Smooth muscle cell (in vitro differentiated cells): ENCODE measurements at regions not wholly inside any gene's neighbourhood (a gene's known extent, or its start where the extent isn't known, plus 50 kb on each side); places are given as distances from the start of the nearest gene placed in this dataset.

Experiments
- DNase-seq: peaks from one replicate; lab custom pipeline; 2025; ENCODE audit not compliant: unreplicated experiment; lab: John Stamatoyannopoulos, UW
- H2AFZ ChIP-seq: fragments of 200-600 bp; sonication (generic); 2 replicates; pipeline ENCODE4 v1.6.0; 2016; ENCODE audit warnings: antibody characterized with exemption, low read depth, mild to moderate bottlenecking
- H3F3A ChIP-seq: fragments of 200-600 bp; sonication (generic); 2 replicates; pipeline ENCODE4 v1.6.0; 2017; ENCODE audit warnings: antibody characterized with exemption, low read depth
- H3K27ac ChIP-seq: fragments of 200-600 bp; sonication (generic); 2 replicates; pipeline ENCODE4 v1.5.1; 2016; ENCODE audit warnings: low read depth, mild to moderate bottlenecking
- H3K27me3 ChIP-seq: fragments of 200-600 bp; sonication (generic); 2 replicates; pipeline ENCODE4 v1.6.1; 2016; ENCODE audit warnings: low read depth, mild to moderate bottlenecking
- H3K36me3 ChIP-seq: fragments of 200-600 bp; sonication (generic); 2 replicates; pipeline ENCODE4 v1.5.1; 2016; ENCODE audit warnings: low read depth
- H3K4me1 ChIP-seq: fragments of 200-600 bp; sonication (generic); 2 replicates; pipeline ENCODE4 v1.5.1; 2016; ENCODE audit warnings: low read depth
- H3K4me2 ChIP-seq: fragments of 200-600 bp; sonication (generic); 2 replicates; pipeline ENCODE4 v1.6.0; 2016; ENCODE audit warnings: mild to moderate bottlenecking
- H3K4me3 ChIP-seq: fragments of 200-600 bp; sonication (generic); 2 replicates; pipeline ENCODE4 v1.5.1; 2016; ENCODE audit warnings: mild to moderate bottlenecking
- H3K79me2 ChIP-seq: fragments of 200-600 bp; sonication (generic); 2 replicates; pipeline ENCODE4 v1.6.0; 2016; ENCODE audit warnings: low read depth, mild to moderate bottlenecking
- H3K9ac ChIP-seq: fragments of 200-600 bp; sonication (generic); 2 replicates; pipeline ENCODE4 v1.6.0; 2016; ENCODE audit warnings: low read depth
- H3K9me3 ChIP-seq: fragments of 200-600 bp; sonication (generic); replicated peaks from 2 replicates; pipeline ENCODE4 v1.5.1; 2016; ENCODE audit warnings: low read depth
- H4K20me1 ChIP-seq: fragments of 200-600 bp; sonication (generic); 2 replicates; pipeline ENCODE4 v1.6.0; 2016; ENCODE audit warnings: low read depth
- CTCF ChIP-seq: fragments of 200-600 bp; sonication (generic); IDR thresholded peaks from 2 replicates; pipeline ENCODE4 v1.5.1; 2017; ENCODE audit warnings: borderline replicate concordance, mild to moderate bottlenecking, antibody characterized with exemption; ENCODE audit not compliant: insufficient read depth, poor library complexity, severe bottlenecking
- WGBS: methylation state at CpG from one replicate; pipeline ENCODE4 v1.1.7; 2016; ENCODE audit warnings: low lambda C conversion rate; 5-methylcytosine and 5-hydroxymethylcytosine counted together

- TF ChIP-seq CTCF, result no peak
- Histone ChIP-seq H3K4me3 (no peak overlapping the region), H4K20me1 (no peaks in the 10 kb centered on the region), H3K4me2 (no peak overlapping the region), H3K27me3 (no peaks in the 10 kb centered on the region), H3F3A (no peaks in the 10 kb centered on the region), H3K36me3 (no peaks in the 10 kb centered on the region), H3K9ac (no peak overlapping the region), H3K9me3 (no peaks in the 10 kb centered on the region), H2AFZ (no peak overlapping the region), H3K27ac (no peak overlapping the region), H3K4me1 (no peaks in the 10 kb centered on the region), H3K79me2 (no peaks in the 10 kb centered on the region)
- no peak for DNase-seq
- 96% methylated on average over 3 of the region's 3 CpGs for WGBS
Observed at GRCh38 chr1:30047576-30047975, 675.8 kb downstream of the MATN1 start.

- DNase-seq, result no peak
- Histone ChIP-seq H4K20me1 (no peaks in the 10 kb centered on the region), H3K9me3 (no peaks in the 10 kb centered on the region), H3K4me2 (no peak overlapping the region), H3K9ac (no peak overlapping the region), H3K4me1 (no peaks in the 10 kb centered on the region), H3K27ac (no peak overlapping the region), H3K27me3 (no peaks in the 10 kb centered on the region), H3F3A (no peaks in the 10 kb centered on the region), H3K79me2 (no peaks in the 10 kb centered on the region), H2AFZ (no peak overlapping the region), H3K36me3 (no peaks in the 10 kb centered on the region), H3K4me3 (no peak overlapping the region)
- no peak for TF ChIP-seq CTCF
- WGBS, result 84% methylated on average over 10 of the region's 10 CpGs
Observed at GRCh38 chr1:30046751-30047150, 676.6 kb downstream of the MATN1 start.

GRCh38 chr1:30045304-30046090 lies 677.9 kb downstream of the MATN1 start:
- Histone ChIP-seq H3K27me3 (no peaks in the 10 kb centered on the region), H3K36me3 (no peaks in the 10 kb centered on the region), H3K9ac (no peak overlapping the region), H3K79me2 (no peaks in the 10 kb centered on the region), H3K4me1 (no peaks in the 10 kb centered on the region), H3K27ac (no peak overlapping the region), H2AFZ (no peak overlapping the region), H3F3A (no peaks in the 10 kb centered on the region), H3K4me2 (no peak overlapping the region), H4K20me1 (no peaks in the 10 kb centered on the region), H3K9me3 (no peaks in the 10 kb centered on the region), H3K4me3 (no peak overlapping the region)
- no peak for TF ChIP-seq CTCF
- WGBS, result 91% methylated on average over 4 of the region's 4 CpGs
- DNase-seq, result no peak

GRCh38 chr1:30044656-30045144 lies 678.7 kb downstream of the MATN1 start:
- TF ChIP-seq CTCF, result no peak
- Histone ChIP-seq H3K36me3 (no peaks in the 10 kb centered on the region), H3F3A (no peaks in the 10 kb centered on the region), H2AFZ (no peak overlapping the region), H3K4me2 (no peak overlapping the region), H3K4me1 (no peaks in the 10 kb centered on the region), H3K9me3 (no peaks in the 10 kb centered on the region), H4K20me1 (no peaks in the 10 kb centered on the region), H3K9ac (no peak overlapping the region), H3K79me2 (no peaks in the 10 kb centered on the region), H3K27me3 (no peaks in the 10 kb centered on the region), H3K27ac (no peak overlapping the region), H3K4me3 (no peak overlapping the region)
- 97% methylated on average over 2 of the region's 2 CpGs for WGBS
- no peak for DNase-seq
